AML-193 (cell line): ENCODE measurements at regions not wholly inside any gene's neighbourhood (a gene's known extent, or its start where the extent isn't known, plus 50 kb on each side); places are given as distances from the start of the nearest gene placed in this dataset.
A peak's percentile ranks its signal among the peaks of the same experiment; 100 is the strongest.
"Not testable (repeated sequence)": the region's sequence is repeated elsewhere in the genome, so short reads cannot be mapped to it uniquely, and the experiment has no call there.

ENCODE experiments used
- DNase-seq, 2 experiments: peaks; one replicate each; lab custom pipeline; 2025; lab: John Stamatoyannopoulos, UW

- DNase-seq: not testable (repeated sequence)
Measured at GRCh38 chrX:63179852-63180251, 171.3 kb downstream of the SPIN4 start.

- DNase-seq: not testable (repeated sequence)
Measured at GRCh38 chrX:63176578-63176977, 174.6 kb downstream of the SPIN4 start.

- DNase-seq: not testable (repeated sequence)
Measured at GRCh38 chrX:63173841-63174718, 177.1 kb downstream of the SPIN4 start.

- not testable (repeated sequence) for DNase-seq
Measured at GRCh38 chrX:63169416-63169815, 181.7 kb downstream of the SPIN4 start.

GRCh38 chrX:63168949-63169348, 182.2 kb downstream of the SPIN4 start:
- not testable (repeated sequence) for DNase-seq

- DNase-seq: not testable (repeated sequence)
Measured at GRCh38 chrX:63167002-63167401, 184.1 kb downstream of the SPIN4 start.

GRCh38 chrX:63160994-63161393, 190.1 kb downstream of the SPIN4 start:
- DNase-seq: not testable (repeated sequence)

GRCh38 chrX:63160340-63160739, 190.8 kb downstream of the SPIN4 start:
- not testable (repeated sequence) for DNase-seq

- DNase-seq: not testable (repeated sequence)
Measured at GRCh38 chrX:63145526-63145925, 205.6 kb downstream of the SPIN4 start.

GRCh38 chrX:63142588-63142987, 208.5 kb downstream of the SPIN4 start:
- not testable (repeated sequence) for DNase-seq

- not testable (repeated sequence) for DNase-seq
Measured at GRCh38 chrX:63135859-63136258, 215.3 kb downstream of the SPIN4 start.

GRCh38 chrX:63128509-63128908, 222.6 kb downstream of the SPIN4 start:
- DNase-seq: peak in 1 of 2 experiments; percentile 2

- no peak for DNase-seq
Measured at GRCh38 chrX:63115196-63115595, 235.9 kb downstream of the SPIN4 start.

GRCh38 chrX:63101879-63102620, 249.1 kb downstream of the SPIN4 start:
- DNase-seq: no peak

GRCh38 chrX:63058204-63058603, 292.9 kb downstream of the SPIN4 start:
- no peak for DNase-seq

GRCh38 chrX:63050225-63050624, 300.9 kb downstream of the SPIN4 start:
- DNase-seq: no peak

- DNase-seq: no peak
Measured at GRCh38 chrX:63032811-63033210, 318.3 kb downstream of the SPIN4 start.

- no peak for DNase-seq
Measured at GRCh38 chrX:63013549-63013948, 337.6 kb downstream of the SPIN4 start.

GRCh38 chrX:63012574-63012973, 338.6 kb downstream of the SPIN4 start:
- DNase-seq: no peak

- DNase-seq: not testable (repeated sequence)
Measured at GRCh38 chrX:63000196-63000595, 350.9 kb downstream of the SPIN4 start.
